ENCODE measurements at regions not wholly inside any gene's neighbourhood (a gene's known extent, or its start where the extent isn't known, plus 50 kb on each side); places are given as distances from the start of the nearest gene placed in this dataset.

- TF ChIP-seq, protein P1, sequence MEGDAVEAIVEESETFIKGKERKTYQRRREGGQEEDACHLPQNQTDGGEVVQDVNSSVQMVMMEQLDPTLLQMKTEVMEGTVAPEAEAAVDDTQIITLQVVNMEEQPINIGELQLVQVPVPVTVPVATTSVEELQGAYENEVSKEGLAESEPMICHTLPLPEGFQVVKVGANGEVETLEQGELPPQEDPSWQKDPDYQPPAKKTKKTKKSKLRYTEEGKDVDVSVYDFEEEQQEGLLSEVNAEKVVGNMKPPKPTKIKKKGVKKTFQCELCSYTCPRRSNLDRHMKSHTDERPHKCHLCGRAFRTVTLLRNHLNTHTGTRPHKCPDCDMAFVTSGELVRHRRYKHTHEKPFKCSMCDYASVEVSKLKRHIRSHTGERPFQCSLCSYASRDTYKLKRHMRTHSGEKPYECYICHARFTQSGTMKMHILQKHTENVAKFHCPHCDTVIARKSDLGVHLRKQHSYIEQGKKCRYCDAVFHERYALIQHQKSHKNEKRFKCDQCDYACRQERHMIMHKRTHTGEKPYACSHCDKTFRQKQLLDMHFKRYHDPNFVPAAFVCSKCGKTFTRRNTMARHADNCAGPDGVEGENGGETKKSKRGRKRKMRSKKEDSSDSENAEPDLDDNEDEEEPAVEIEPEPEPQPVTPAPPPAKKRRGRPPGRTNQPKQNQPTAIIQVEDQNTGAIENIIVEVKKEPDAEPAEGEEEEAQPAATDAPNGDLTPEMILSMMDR (IDR thresholded peaks at IDR 0.05) = no peak
- no peak for TF ChIP-seq POLR2A (IDR thresholded peaks at IDR 0.05)
Measured at GRCh38 chr16:85386467-85387170, 226.5 kb upstream of the GSE1 start.
